ENCODE measurements at regions not wholly inside any gene's neighbourhood (a gene's known extent, or its start where the extent isn't known, plus 50 kb on each side); places are given as distances from the start of the nearest gene placed in this dataset.
A peak's percentile ranks its signal among the peaks of the same experiment; 100 is the strongest.

GRCh38 chr7:17140406-17140805 is 158.0 kb upstream of the AHR start:
- H3K27ac ChIP-seq (ENCODE audit: low read length), result no peak overlapping the region

DNA sequence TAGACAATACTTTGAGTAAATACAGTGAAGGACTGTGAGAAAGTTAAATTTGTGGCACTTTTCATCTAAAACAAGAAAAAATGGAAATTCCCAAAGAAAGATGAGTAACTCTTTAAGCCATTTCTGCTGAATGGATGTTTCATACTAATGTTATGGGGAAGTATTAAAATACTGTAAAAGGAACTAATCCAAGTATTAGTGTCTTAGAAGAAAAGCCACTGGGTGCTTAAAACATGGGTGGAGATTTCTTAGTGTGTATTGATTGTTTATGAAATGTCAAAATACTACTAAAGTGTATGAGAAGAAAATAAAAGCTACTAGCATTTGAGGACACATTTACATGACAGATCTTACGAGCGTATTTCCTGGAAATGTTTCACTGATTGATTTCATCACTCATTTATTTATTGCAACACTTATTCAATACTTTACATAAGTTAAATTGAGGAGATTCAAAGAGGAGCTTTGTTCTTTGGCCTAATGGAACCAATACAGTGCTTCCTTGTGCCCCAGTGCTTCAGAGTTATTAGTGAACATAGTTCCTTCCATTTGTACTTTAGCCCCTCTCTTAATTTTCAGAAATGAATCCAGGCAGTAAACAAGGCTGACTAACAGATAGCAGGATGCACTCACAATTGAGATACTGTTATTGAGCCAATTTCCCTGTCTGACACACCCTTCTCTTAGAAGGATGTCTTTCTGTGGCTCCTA is 155.5 kb upstream of the AHR start:
- H3K4me1 ChIP-seq (ENCODE audit: control insufficient read depth, insufficient read depth, low read length), result no peaks in the 10 kb centered on the region
- no peaks in the 10 kb centered on the region for H3K27me3 ChIP-seq (ENCODE audit: control insufficient read depth in 1 of 2, insufficient read depth in 2 of 2, low read length in 2 of 2)
- H3K9ac ChIP-seq (ENCODE audit: low read length in 2 of 2), result no peak overlapping the region
- H3K4me3 ChIP-seq (ENCODE audit: low read length in 2 of 2), result peak overlapping the region in 1 of 2 donors; percentile 36
- H3K36me3 ChIP-seq (ENCODE audit: control insufficient read depth in 2 of 2, insufficient read depth in 2 of 2, low read length in 2 of 2), result no peaks in the 10 kb centered on the region
- no peak overlapping the region for H3K27ac ChIP-seq (ENCODE audit: low read length)
- H3K9me3 ChIP-seq (ENCODE audit: control insufficient read depth in 2 of 2, low read length in 2 of 2), result no peaks in the 10 kb centered on the region

More at GRCh38 chr7:17140406-17140805, 158.0 kb upstream of the AHR start:
- Histone ChIP-seq H3K27me3 (ENCODE audit: control insufficient read depth in 1 of 2, insufficient read depth in 2 of 2, low read length in 2 of 2) (no peaks in the 10 kb centered on the region), H3K9ac (ENCODE audit: low read length in 2 of 2) (no peak overlapping the region), H3K4me3 (ENCODE audit: low read length in 2 of 2) (no peak overlapping the region), H3K4me1 (ENCODE audit: control insufficient read depth, insufficient read depth, low read length) (no peaks in the 10 kb centered on the region), H3K9me3 (ENCODE audit: control insufficient read depth in 2 of 2, low read length in 2 of 2) (no peaks in the 10 kb centered on the region), H3K36me3 (ENCODE audit: control insufficient read depth in 2 of 2, insufficient read depth in 2 of 2, low read length in 2 of 2) (no peaks in the 10 kb centered on the region)

GRCh38 chr7:17144322-17144721 is 154.1 kb upstream of the AHR start:
- Histone ChIP-seq H3K27ac (ENCODE audit: low read length) (no peak overlapping the region), H3K4me1 (ENCODE audit: control insufficient read depth, insufficient read depth, low read length) (no peaks in the 10 kb centered on the region), H3K9me3 (ENCODE audit: control insufficient read depth in 2 of 2, low read length in 2 of 2) (no peaks in the 10 kb centered on the region), H3K27me3 (ENCODE audit: control insufficient read depth in 1 of 2, insufficient read depth in 2 of 2, low read length in 2 of 2) (no peaks in the 10 kb centered on the region), H3K36me3 (ENCODE audit: control insufficient read depth in 2 of 2, insufficient read depth in 2 of 2, low read length in 2 of 2) (no peaks in the 10 kb centered on the region), H3K4me3 (ENCODE audit: low read length in 2 of 2) (no peak overlapping the region), H3K9ac (ENCODE audit: low read length in 2 of 2) (no peak overlapping the region)

- no peaks in the 10 kb centered on the region for H3K4me1 ChIP-seq (ENCODE audit: control insufficient read depth, insufficient read depth, low read length)
- H3K9ac ChIP-seq (ENCODE audit: low read length in 2 of 2), result no peak overlapping the region
- H3K27me3 ChIP-seq (ENCODE audit: control insufficient read depth in 1 of 2, insufficient read depth in 2 of 2, low read length in 2 of 2), result no peaks in the 10 kb centered on the region
- H3K4me3 ChIP-seq (ENCODE audit: low read length in 2 of 2), result no peak overlapping the region
- H3K36me3 ChIP-seq (ENCODE audit: control insufficient read depth in 2 of 2, insufficient read depth in 2 of 2, low read length in 2 of 2), result no peaks in the 10 kb centered on the region
- no peaks in the 10 kb centered on the region for H3K9me3 ChIP-seq (ENCODE audit: control insufficient read depth in 2 of 2, low read length in 2 of 2)
- H3K27ac ChIP-seq (ENCODE audit: low read length), result no peak overlapping the region
Measured at GRCh38 chr7:17146621-17147020, 151.8 kb upstream of the AHR start.

DNA sequence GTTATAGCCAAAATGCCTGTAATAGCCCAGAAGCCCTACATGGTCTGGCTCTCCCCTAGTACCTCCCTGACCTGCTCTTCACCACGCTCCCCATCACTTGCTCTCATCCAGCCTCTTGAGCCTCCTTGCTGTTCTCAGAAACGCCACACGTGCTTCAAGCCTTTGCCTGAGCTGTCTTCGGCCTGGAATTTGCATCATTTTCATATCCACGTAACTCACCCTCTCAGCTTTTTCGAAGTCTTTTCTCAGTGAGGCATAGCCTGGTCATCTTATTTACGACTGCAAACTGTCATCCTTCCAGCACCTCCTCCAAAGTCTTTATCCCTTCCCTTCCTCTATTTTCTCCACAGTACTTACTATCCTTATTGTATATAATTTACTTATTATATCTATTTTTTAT is 151.0 kb upstream of the AHR start:
- Histone ChIP-seq H3K9me3 (ENCODE audit: control insufficient read depth in 2 of 2, low read length in 2 of 2) (no peaks in the 10 kb centered on the region), H3K36me3 (ENCODE audit: control insufficient read depth in 2 of 2, insufficient read depth in 2 of 2, low read length in 2 of 2) (no peaks in the 10 kb centered on the region), H3K27ac (ENCODE audit: low read length) (no peak overlapping the region), H3K9ac (ENCODE audit: low read length in 2 of 2) (no peak overlapping the region), H3K4me3 (ENCODE audit: low read length in 2 of 2) (no peak overlapping the region), H3K27me3 (ENCODE audit: control insufficient read depth in 1 of 2, insufficient read depth in 2 of 2, low read length in 2 of 2) (no peaks in the 10 kb centered on the region), H3K4me1 (ENCODE audit: control insufficient read depth, insufficient read depth, low read length) (no peaks in the 10 kb centered on the region)

- H3K4me3 ChIP-seq (ENCODE audit: low read length in 2 of 2), result no peak overlapping the region
- no peaks in the 10 kb centered on the region for H3K4me1 ChIP-seq (ENCODE audit: control insufficient read depth, insufficient read depth, low read length)
- H3K36me3 ChIP-seq (ENCODE audit: control insufficient read depth in 2 of 2, insufficient read depth in 2 of 2, low read length in 2 of 2), result no peaks in the 10 kb centered on the region
- no peaks in the 10 kb centered on the region for H3K9me3 ChIP-seq (ENCODE audit: control insufficient read depth in 2 of 2, low read length in 2 of 2)
- H3K27me3 ChIP-seq (ENCODE audit: control insufficient read depth in 1 of 2, insufficient read depth in 2 of 2, low read length in 2 of 2), result no peaks in the 10 kb centered on the region
- H3K9ac ChIP-seq (ENCODE audit: low read length in 2 of 2), result no peak overlapping the region
- H3K27ac ChIP-seq (ENCODE audit: low read length), result no peak overlapping the region
Measured at GRCh38 chr7:17150018-17150417, 148.4 kb upstream of the AHR start.

DNA sequence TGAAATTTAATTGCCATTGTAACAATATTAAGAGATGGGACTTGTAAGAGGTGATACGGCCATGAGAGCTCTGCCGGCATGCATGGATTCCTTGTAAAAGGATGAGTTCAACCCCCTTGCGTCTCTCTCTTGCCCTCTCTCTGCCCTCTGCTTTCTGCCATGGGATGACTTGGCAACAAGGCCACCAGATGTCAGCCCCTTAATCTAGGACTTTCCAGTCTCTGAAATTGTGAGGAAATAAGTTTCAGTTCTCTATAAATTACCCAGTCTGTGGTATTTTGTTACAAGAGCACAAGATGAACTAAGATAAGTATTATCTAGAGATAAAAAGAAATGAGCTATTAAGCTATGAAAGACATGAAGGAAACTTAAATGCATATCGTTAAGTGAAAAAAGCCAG is 145.7 kb upstream of the AHR start:
- H3K9ac ChIP-seq (ENCODE audit: low read length in 2 of 2), result no peak overlapping the region
- no peaks in the 10 kb centered on the region for H3K9me3 ChIP-seq (ENCODE audit: control insufficient read depth in 2 of 2, low read length in 2 of 2)
- no peaks in the 10 kb centered on the region for H3K27me3 ChIP-seq (ENCODE audit: control insufficient read depth in 1 of 2, insufficient read depth in 2 of 2, low read length in 2 of 2)
- H3K27ac ChIP-seq (ENCODE audit: low read length), result no peak overlapping the region
- H3K4me3 ChIP-seq (ENCODE audit: low read length in 2 of 2), result no peak overlapping the region
- H3K36me3 ChIP-seq (ENCODE audit: control insufficient read depth in 2 of 2, insufficient read depth in 2 of 2, low read length in 2 of 2), result no peaks in the 10 kb centered on the region
- no peaks in the 10 kb centered on the region for H3K4me1 ChIP-seq (ENCODE audit: control insufficient read depth, insufficient read depth, low read length)

DNA sequence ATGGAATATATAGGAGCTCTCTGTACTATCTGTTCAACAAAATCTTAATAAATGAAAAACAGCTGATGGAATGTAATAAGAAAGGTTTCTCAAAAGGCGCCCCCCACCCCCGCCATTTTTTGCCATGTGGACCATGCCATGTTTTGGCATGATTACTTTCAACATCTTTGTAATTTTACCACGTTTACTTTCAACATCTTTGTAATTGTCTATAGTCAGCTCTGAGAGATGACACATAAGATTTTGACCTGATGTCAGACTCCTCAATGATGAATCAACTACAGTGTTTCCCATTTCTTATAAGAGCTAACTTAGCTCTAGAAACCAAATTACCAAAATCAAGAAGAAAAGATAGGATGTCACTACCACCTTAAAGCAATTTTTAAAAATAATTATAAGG is 144.9 kb upstream of the AHR start:
- Histone ChIP-seq H3K9ac (ENCODE audit: low read length in 2 of 2) (no peak overlapping the region), H3K4me1 (ENCODE audit: control insufficient read depth, insufficient read depth, low read length) (no peaks in the 10 kb centered on the region), H3K27ac (ENCODE audit: low read length) (no peak overlapping the region), H3K27me3 (ENCODE audit: control insufficient read depth in 1 of 2, insufficient read depth in 2 of 2, low read length in 2 of 2) (no peaks in the 10 kb centered on the region), H3K4me3 (ENCODE audit: low read length in 2 of 2) (no peak overlapping the region), H3K9me3 (ENCODE audit: control insufficient read depth in 2 of 2, low read length in 2 of 2) (no peaks in the 10 kb centered on the region), H3K36me3 (ENCODE audit: control insufficient read depth in 2 of 2, insufficient read depth in 2 of 2, low read length in 2 of 2) (no peaks in the 10 kb centered on the region)

GRCh38 chr7:17155529-17155928 is 142.9 kb upstream of the AHR start:
- Histone ChIP-seq H3K9ac (ENCODE audit: low read length in 2 of 2) (no peak overlapping the region), H3K27ac (ENCODE audit: low read length) (no peak overlapping the region), H3K9me3 (ENCODE audit: control insufficient read depth in 2 of 2, low read length in 2 of 2) (no peaks in the 10 kb centered on the region), H3K4me3 (ENCODE audit: low read length in 2 of 2) (no peak overlapping the region), H3K36me3 (ENCODE audit: control insufficient read depth in 2 of 2, insufficient read depth in 2 of 2, low read length in 2 of 2) (no peaks in the 10 kb centered on the region), H3K27me3 (ENCODE audit: control insufficient read depth in 1 of 2, insufficient read depth in 2 of 2, low read length in 2 of 2) (no peaks in the 10 kb centered on the region), H3K4me1 (ENCODE audit: control insufficient read depth, insufficient read depth, low read length) (no peaks in the 10 kb centered on the region)

GRCh38 chr7:17158261-17158660 is 140.2 kb upstream of the AHR start:
- Histone ChIP-seq H3K4me1 (ENCODE audit: control insufficient read depth, insufficient read depth, low read length) (no peaks in the 10 kb centered on the region), H3K27ac (ENCODE audit: low read length) (no peak overlapping the region)

DNA sequence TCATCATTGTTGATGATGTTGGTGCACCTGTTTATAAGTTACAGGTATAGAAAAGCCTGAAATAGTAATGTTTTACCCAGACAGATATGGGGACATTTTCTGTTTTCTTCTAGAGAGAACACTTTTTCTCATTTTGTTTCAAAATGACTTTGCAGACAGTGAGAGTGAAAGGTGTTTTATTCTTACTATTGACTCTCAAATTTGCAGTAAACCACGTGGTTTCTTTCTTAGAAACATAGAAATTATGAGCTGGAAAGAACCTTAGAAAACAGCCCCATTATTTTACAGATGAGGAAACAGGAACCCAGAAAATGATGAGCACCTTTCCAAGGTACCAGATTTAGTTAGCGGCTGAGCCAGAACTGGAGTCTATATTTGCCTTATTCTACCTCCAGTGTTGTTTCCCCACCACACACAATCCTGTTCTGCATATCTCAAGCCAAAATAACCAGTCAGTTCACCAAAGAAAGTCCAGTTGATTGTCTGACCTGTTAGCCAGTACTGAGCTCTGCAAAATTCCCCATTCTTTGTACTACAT is 138.9 kb upstream of the AHR start:
- Histone ChIP-seq H3K4me1 (ENCODE audit: control insufficient read depth, insufficient read depth, low read length) (no peaks in the 10 kb centered on the region), H3K9ac (ENCODE audit: low read length in 2 of 2) (no peak overlapping the region), H3K4me3 (ENCODE audit: low read length in 2 of 2) (no peak overlapping the region), H3K27ac (ENCODE audit: low read length) (no peak overlapping the region), H3K36me3 (ENCODE audit: control insufficient read depth in 2 of 2, insufficient read depth in 2 of 2, low read length in 2 of 2) (no peaks in the 10 kb centered on the region), H3K27me3 (ENCODE audit: control insufficient read depth in 1 of 2, insufficient read depth in 2 of 2, low read length in 2 of 2) (no peaks in the 10 kb centered on the region), H3K9me3 (ENCODE audit: control insufficient read depth in 2 of 2, low read length in 2 of 2) (no peaks in the 10 kb centered on the region)

More at GRCh38 chr7:17158261-17158660, 140.2 kb upstream of the AHR start:
- H3K27me3 ChIP-seq (ENCODE audit: control insufficient read depth in 1 of 2, insufficient read depth in 2 of 2, low read length in 2 of 2), result no peaks in the 10 kb centered on the region
- H3K9ac ChIP-seq (ENCODE audit: low read length in 2 of 2), result no peak overlapping the region
- no peak overlapping the region for H3K4me3 ChIP-seq (ENCODE audit: low read length in 2 of 2)
- no peaks in the 10 kb centered on the region for H3K36me3 ChIP-seq (ENCODE audit: control insufficient read depth in 2 of 2, insufficient read depth in 2 of 2, low read length in 2 of 2)
- no peaks in the 10 kb centered on the region for H3K9me3 ChIP-seq (ENCODE audit: control insufficient read depth in 2 of 2, low read length in 2 of 2)
